GM10266 (cell line): ENCODE measurements at regions not wholly inside any gene's neighbourhood (a gene's known extent, or its start where the extent isn't known, plus 50 kb on each side); places are given as distances from the start of the nearest gene placed in this dataset.
"Not testable (repeated sequence)": the region's sequence is repeated elsewhere in the genome, so short reads cannot be mapped to it uniquely, and the experiment has no call there.

Source experiments
- DNase-seq: peaks from one replicate; pipeline ENCODE4 v3.0.0; 2012; ENCODE audit errors: extremely low spot score
- CTCF ChIP-seq: IDR thresholded peaks from 2 replicates; pipeline ENCODE4 v1.5.1; 2012; ENCODE audit warnings: mild to moderate bottlenecking, low read depth; ENCODE audit not compliant: control insufficient read depth, insufficient read depth; ENCODE audit errors: missing control alignments

- TF ChIP-seq CTCF = no peak
- DNase-seq = no peak
Observed at GRCh38 chr20:53809728-53810365, 216.2 kb upstream of the ZNF217 start.

DNA sequence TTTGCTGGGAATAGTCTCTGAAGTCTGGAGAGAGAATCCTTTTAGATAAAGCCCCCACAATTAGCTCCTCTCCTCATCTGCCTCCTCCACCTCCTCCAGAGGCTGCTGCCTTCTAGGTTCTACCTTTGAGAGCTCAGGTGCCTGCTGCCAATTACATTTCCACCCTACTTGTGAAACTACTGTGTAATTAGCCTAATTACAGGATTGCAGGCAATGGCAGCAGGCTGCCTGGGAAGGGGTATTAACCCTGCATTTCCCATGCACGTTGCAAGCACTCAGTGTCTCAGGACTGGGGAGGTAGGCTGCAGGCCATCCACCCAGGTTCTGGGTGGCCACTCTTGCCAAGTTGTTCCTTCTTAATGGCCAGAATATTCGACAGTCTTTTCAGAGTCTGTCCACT lies 215.6 kb upstream of the ZNF217 start:
- TF ChIP-seq CTCF = no peak

DNA sequence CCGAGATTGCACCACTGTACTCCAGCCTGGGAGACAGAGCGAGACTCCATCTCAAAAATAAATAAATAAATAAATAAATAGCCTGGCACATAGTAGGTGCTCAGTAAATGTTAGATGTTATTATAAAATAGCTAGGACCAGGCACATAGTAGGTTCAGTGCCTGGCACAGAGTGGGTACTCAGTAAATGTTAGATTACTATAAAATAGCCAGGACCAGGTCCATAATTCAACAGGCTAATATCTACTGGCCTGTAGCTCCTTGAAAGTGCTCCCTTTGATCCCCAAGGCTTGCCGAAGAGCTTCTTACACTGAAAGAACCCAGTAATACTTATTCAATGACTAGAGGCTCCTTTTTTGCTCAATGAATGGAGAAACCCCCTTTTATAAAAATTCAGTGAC lies 215.1 kb upstream of the ZNF217 start:
- TF ChIP-seq CTCF = no peak
- DNase-seq = no peak

More for the DNA sequence above, 215.6 kb upstream of the ZNF217 start:
- no peak for DNase-seq

GRCh38 chr20:53808302-53808701 lies 214.7 kb upstream of the ZNF217 start:
- not testable (repeated sequence) for DNase-seq

GRCh38 chr20:53806683-53807401 lies 213.2 kb upstream of the ZNF217 start:
- no peak for DNase-seq

GRCh38 chr20:53805895-53806384 lies 212.3 kb upstream of the ZNF217 start:
- TF ChIP-seq CTCF = no peak
- DNase-seq = no peak

More at GRCh38 chr20:53806683-53807401, 213.2 kb upstream of the ZNF217 start:
- no peak for TF ChIP-seq CTCF

GRCh38 chr20:53804920-53805894 lies 211.6 kb upstream of the ZNF217 start:
- no peak for DNase-seq
- no peak for TF ChIP-seq CTCF

GRCh38 chr20:53804308-53804707 lies 210.7 kb upstream of the ZNF217 start:
- DNase-seq = not testable (repeated sequence)
